ENCODE measurements at regions not wholly inside any gene's neighbourhood (a gene's known extent, or its start where the extent isn't known, plus 50 kb on each side); places are given as distances from the start of the nearest gene placed in this dataset.
A peak's percentile ranks its signal among the peaks of the same experiment; 100 is the strongest.

DNA sequence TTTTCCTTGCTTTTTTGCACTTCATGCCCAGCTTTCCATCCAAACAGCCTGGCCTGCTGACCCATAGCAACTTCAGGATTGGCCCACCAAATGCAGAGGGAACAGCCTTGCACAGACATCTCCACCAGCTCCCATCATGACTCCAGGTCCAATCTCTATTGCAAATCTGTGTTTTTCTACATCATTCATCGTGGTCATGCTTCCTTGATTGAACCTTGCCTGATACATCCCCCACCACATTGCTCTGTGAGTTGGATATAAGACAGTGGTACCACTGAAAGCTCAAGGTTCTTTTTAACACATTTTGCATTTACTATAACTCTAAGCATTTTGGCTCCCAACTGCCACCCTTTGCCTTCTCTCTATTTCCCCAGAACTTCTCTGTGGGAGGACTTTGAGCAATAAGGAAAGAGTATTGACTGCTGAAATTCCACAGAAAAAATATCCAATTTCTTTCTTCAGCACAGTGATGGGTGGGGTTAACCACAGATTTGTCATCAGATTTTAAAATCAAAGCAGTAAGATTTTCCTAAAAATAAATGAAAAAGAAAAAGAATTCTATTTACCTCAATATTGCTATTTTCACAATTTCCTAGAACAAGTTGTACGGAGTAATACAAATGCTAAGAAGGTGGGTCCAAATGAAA is 114.6 kb upstream of the GALNT15 start:
- Histone ChIP-seq H3K36me3 (no peaks in the 10 kb centered on the region), H3K27me3 (replicated peaks; ENCODE audit: insufficient read depth) (no peaks in the 10 kb centered on the region), H3K4me1 (replicated peaks) (no peaks in the 10 kb centered on the region), H3K27ac (peak overlapping the region; percentile 48 to 62), H3K4me3 (no peak overlapping the region), H3K9me3 (no peaks in the 10 kb centered on the region)
- 71% methylated on average over 2 of the region's 2 CpGs for WGBS
- no peak for TF ChIP-seq POLR2AphosphoS5 (IDR thresholded peaks at IDR 0.05)
- no peak for TF ChIP-seq CTCF (IDR thresholded peaks at IDR 0.05)
- TF ChIP-seq POLR2A (IDR thresholded peaks at IDR 0.05): no peak
- intact Hi-C loops (cut with DNase I): no loop called here
- no peak for DNase-seq (ENCODE audit: low spot score)

GRCh38 chr3:16060358-16060852 is 114.1 kb upstream of the GALNT15 start:
- TF ChIP-seq POLR2AphosphoS5 (IDR thresholded peaks at IDR 0.05) (peak; percentile 79), CTCF (IDR thresholded peaks at IDR 0.05) (no peak), POLR2A (IDR thresholded peaks at IDR 0.05) (no peak)
- no peak overlapping the region for H3K4me3 ChIP-seq
- intact Hi-C loops (cut with DNase I): no loop called here

GRCh38 chr3:16060945-16061344 is 113.5 kb upstream of the GALNT15 start:
- H3K4me1 ChIP-seq (replicated peaks): no peaks in the 10 kb centered on the region
- H3K4me3 ChIP-seq: no peak overlapping the region
- peak overlapping the region; percentile 64 for H3K27ac ChIP-seq
- H3K36me3 ChIP-seq: no peaks in the 10 kb centered on the region
- TF ChIP-seq POLR2A (IDR thresholded peaks at IDR 0.05): no peak
- TF ChIP-seq POLR2AphosphoS5 (IDR thresholded peaks at IDR 0.05): no peak
- no peak for TF ChIP-seq CTCF (IDR thresholded peaks at IDR 0.05)
- H3K27me3 ChIP-seq (replicated peaks; ENCODE audit: insufficient read depth): no peaks in the 10 kb centered on the region
- no peaks in the 10 kb centered on the region for H3K9me3 ChIP-seq
- no peak for DNase-seq (ENCODE audit: low spot score)
- intact Hi-C loops (cut with DNase I): no loop called here
- WGBS: 73% methylated on average over 1 of the region's 1 CpG

More at GRCh38 chr3:16060358-16060852, 114.1 kb upstream of the GALNT15 start:
- no peaks in the 10 kb centered on the region for H3K4me1 ChIP-seq (replicated peaks)
- H3K27ac ChIP-seq: peak overlapping the region; percentile 64
- H3K9me3 ChIP-seq: no peaks in the 10 kb centered on the region
- H3K27me3 ChIP-seq (replicated peaks; ENCODE audit: insufficient read depth): no peaks in the 10 kb centered on the region
- WGBS: 57% methylated on average over 4 of the region's 4 CpGs
- DNase-seq (ENCODE audit: low spot score): peak; percentile 13
- H3K36me3 ChIP-seq: no peaks in the 10 kb centered on the region

- Histone ChIP-seq H3K27me3 (replicated peaks; ENCODE audit: insufficient read depth) (no peaks in the 10 kb centered on the region), H3K4me3 (no peak overlapping the region), H3K9me3 (no peaks in the 10 kb centered on the region), H3K4me1 (replicated peaks) (no peaks in the 10 kb centered on the region), H3K27ac (peak overlapping the region; percentile 64), H3K36me3 (no peaks in the 10 kb centered on the region)
- intact Hi-C loops (cut with DNase I): no loop called here
- no peak for TF ChIP-seq CTCF (IDR thresholded peaks at IDR 0.05)
- TF ChIP-seq POLR2A (IDR thresholded peaks at IDR 0.05): no peak
- no peak for TF ChIP-seq POLR2AphosphoS5 (IDR thresholded peaks at IDR 0.05)
- no peak for DNase-seq (ENCODE audit: low spot score)
- 85% methylated on average over 2 of the region's 2 CpGs for WGBS
These were observed 113.0 kb upstream of the GALNT15 start for GRCh38 chr3:16061491-16061890.

DNA sequence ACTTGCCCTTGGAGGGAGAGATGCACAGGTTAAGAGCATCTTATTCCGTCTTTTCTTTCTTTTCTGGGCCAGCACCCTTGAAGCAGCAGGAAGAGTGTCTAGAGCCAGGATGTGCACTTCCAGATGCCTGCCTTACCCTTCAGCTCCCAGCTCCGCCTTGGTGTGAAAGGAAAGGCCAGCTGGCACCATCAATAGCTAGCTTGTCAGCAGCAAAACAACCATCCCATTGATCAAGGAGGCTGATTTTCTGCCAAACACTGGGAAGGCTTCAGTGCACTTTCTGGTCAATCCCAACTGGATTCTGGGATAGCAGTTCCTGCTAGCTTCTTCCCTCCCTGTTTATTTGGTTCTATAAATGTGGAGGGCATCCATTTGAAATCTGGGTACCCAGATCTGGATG is 110.9 kb upstream of the GALNT15 start:
- intact Hi-C loops (cut with DNase I): no loop called here
- H3K27ac ChIP-seq: no peak overlapping the region
- DNase-seq (ENCODE audit: low spot score): no peak

More for the DNA sequence above, 110.9 kb upstream of the GALNT15 start:
- no peaks in the 10 kb centered on the region for H3K9me3 ChIP-seq
- no peaks in the 10 kb centered on the region for H3K36me3 ChIP-seq
- no peaks in the 10 kb centered on the region for H3K27me3 ChIP-seq (replicated peaks; ENCODE audit: insufficient read depth)
- no peak for TF ChIP-seq POLR2A (IDR thresholded peaks at IDR 0.05)
- TF ChIP-seq CTCF (IDR thresholded peaks at IDR 0.05): no peak
- TF ChIP-seq POLR2AphosphoS5 (IDR thresholded peaks at IDR 0.05): no peak
- H3K4me1 ChIP-seq (replicated peaks): no peaks in the 10 kb centered on the region
- no peak overlapping the region for H3K4me3 ChIP-seq
- WGBS: 73% methylated on average over 2 of the region's 2 CpGs

All from prostate gland (tissue), 2 donors.